GM18951 (cell line): ENCODE measurements at regions not wholly inside any gene's neighbourhood (a gene's known extent, or its start where the extent isn't known, plus 50 kb on each side); places are given as distances from the start of the nearest gene placed in this dataset.
"Not testable (repeated sequence)": the region's sequence is repeated elsewhere in the genome, so short reads cannot be mapped to it uniquely, and the experiment has no call there.

ENCODE experiments used
- POLR2A ChIP-seq: IDR thresholded peaks from 4 replicates; pipeline ENCODE4 v1.6.1; 2011; ENCODE audit warnings: mild to moderate bottlenecking; ENCODE audit not compliant: insufficient read length, insufficient read depth; ENCODE audit errors: extremely low read depth
- in situ Hi-C: fragments of 300-500 bp; cut with MboI; formaldehyde crosslinking; loops from one replicate; pipeline ENCODE4 v1.12.0; 2022; ENCODE audit warnings: low sequenced_read_pairs, mixed read lengths, inconsistent platforms; ENCODE audit not compliant: unreplicated experiment

DNA sequence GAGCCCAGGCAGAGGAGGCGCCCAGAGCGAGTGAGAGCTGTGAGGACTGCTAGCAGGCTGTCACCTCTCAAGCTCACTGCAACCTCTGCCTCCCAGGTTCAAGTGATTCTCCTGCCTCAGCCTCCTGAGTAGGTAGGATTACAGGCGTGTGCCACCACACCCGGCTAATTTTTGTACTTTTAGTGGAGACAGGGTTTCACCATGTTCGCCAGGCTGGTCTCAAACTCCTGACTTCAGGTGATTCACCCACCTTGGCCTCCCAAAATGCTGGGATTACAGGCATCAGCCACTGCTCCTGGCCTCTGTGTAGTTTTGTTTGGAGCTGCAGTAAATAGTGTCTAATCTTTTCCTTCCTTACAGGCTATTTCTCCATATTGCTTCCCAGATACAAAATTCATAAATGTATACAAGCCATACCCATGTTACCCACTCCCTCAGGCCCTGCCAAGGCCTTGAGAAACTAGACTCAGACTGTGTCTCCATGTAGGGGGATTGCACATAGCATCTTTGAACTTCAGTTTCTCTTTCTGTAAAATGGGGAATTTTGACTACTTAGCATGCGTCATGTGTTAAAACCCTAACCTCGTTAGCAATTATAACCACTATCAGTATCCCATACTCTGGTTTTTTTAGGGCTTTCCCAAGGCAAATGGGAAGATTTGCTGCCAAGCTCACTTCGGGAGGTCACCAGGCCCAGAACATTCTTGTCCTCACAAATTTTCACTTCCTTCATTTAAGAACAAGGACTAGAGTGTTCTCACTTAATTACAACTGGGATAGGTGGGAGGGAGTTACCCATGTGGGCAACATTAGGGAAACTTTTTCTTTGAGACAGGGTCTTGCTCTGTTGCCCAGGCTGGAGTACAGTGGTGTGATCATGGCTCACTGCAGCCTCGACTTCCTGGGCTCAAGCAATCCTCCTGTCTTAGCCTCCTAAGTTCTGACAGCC lies 67.3 kb upstream of the DDR1 start:
- no peak for TF ChIP-seq POLR2A
- in situ Hi-C loops = loop anchor here (10.0 kb wide), 1 partner anchor 72 kb away; the partner anchor contains the start of genes FLOT1 and IER3

DNA sequence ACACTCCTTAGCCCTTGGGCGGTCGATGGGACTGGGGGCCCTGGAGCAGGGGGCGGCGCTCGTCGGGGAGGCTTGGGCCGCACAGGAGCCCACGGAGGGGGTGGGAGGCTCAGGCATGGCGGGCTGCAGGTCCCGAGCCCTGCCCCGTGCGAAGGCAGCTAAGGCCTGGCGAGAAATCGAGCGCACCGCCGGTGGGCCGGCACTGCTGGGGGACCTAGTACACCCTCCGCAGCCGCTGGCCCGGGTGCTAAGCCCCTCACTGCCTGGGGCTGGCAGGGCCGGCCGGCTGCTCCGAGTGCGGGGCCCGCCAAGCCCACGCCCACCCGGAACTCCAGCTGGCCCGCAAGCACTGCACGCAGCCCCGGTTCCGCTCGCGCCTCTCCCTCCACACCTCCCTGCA lies 68.0 kb upstream of the DDR1 start:
- in situ Hi-C loops = loop anchor here (10.0 kb wide), 1 partner anchor 71 kb away; the partner anchor contains the start of genes FLOT1 and IER3

- in situ Hi-C loops = loop anchor here (10.0 kb wide), 1 partner anchor 70 kb away; the partner anchor contains the start of genes FLOT1 and IER3
These were observed 69.1 kb upstream of the DDR1 start for GRCh38 chr6:30815041-30815742.

- no peak for TF ChIP-seq POLR2A
- in situ Hi-C loops = loop anchor here (10.0 kb wide), 1 partner anchor 70 kb away; the partner anchor contains the start of genes FLOT1 and IER3
These were observed 69.9 kb upstream of the DDR1 start for GRCh38 chr6:30814146-30815040.

DNA sequence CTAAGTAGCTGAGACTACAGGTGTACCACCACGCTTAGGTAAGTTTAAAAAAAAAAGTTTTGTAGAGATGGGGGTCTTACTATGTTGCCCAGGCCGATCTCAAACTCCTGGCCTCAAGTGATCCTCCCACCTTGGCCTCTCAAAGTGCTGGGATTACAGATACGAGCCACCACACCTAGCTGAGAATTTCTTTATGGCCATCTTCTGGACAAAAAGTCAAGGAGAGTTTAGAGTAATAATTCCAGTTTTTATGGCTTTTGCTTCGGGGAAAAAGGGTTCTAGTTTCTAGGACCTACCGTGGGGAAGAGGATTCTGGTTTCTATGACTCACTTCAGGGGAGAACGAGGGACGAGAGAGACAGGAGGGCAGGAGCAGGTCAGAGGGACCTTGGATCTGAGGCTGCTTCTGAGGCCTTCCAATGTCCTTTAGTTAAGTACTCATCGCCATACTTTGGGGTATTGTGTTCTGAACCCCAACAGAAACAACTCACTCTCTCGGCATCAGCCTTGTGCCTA lies 69.3 kb upstream of the IER3 start:
- in situ Hi-C loops = loop anchor here (10.0 kb wide), 1 partner anchor 69 kb away; the partner anchor contains the start of genes FLOT1 and IER3
- TF ChIP-seq POLR2A = no peak

DNA sequence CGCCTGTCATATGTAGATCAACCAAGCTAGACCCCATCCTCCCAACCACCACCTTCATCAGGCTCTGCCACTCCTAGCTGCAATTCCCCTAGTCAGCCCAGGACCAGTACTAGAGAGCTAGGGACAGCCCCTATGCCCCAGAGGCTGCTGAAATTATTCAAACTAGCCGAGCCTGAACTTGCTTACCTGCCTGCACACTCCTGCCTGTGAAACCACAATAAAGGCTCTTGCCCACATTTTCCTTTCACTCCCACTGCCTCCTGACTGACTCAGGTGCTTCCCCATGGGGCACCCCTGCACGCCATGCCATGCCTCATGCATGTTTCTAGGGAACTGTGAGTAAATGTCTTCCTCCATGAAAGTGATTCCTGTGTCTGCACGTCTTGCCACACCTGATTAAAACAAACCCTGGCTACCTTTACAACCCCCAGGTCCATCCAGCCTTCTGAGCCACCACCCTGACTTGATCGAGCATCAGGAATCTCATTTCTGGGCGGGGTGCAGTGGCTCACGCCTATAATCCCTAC lies 66.5 kb upstream of the IER3 start:
- in situ Hi-C loops = loop anchor here (10.0 kb wide), 1 partner anchor 66 kb away; the partner anchor contains the start of genes FLOT1 and IER3
- TF ChIP-seq POLR2A = no peak

GRCh38 chr6:30807566-30807965 lies 63.2 kb upstream of the IER3 start:
- in situ Hi-C loops = not testable (repeated sequence)

DNA sequence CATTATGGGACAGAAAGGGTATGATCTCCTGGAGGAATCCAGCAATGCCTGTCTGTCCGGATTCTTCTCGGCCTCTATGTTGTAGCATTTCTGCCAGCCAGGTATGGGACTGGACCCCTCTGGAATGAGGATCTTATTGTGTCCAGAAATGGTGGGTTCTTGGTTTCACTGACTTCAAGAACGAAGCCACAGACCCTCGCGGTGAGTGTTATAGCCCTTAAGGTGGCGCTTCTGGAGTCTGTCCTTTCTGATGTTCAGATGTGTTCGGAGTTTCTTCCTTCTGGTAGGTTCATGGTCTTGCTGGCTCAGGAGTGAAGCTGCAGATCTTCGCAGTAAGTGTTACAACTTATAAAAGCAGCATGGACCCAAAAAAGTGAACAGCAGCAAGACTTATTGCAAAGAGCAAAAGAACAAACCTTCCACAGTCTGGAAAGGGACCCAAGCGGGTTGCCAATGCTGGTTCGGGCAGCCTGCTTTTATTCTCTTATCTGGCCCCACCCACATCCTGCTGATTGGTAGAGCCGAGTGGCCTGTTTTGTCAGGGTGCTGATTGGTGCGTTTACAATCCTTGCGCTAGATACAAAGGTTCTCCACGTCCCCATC lies 62.3 kb upstream of the IER3 start:
- in situ Hi-C loops = no loop called here
- no peak for TF ChIP-seq POLR2A

GRCh38 chr6:30804333-30804732 lies 60.0 kb upstream of the IER3 start:
- in situ Hi-C loops = no loop called here
- TF ChIP-seq POLR2A = no peak

- in situ Hi-C loops = no loop called here
- TF ChIP-seq POLR2A = no peak
These were observed 58.4 kb upstream of the IER3 start for GRCh38 chr6:30802731-30803130.

DNA sequence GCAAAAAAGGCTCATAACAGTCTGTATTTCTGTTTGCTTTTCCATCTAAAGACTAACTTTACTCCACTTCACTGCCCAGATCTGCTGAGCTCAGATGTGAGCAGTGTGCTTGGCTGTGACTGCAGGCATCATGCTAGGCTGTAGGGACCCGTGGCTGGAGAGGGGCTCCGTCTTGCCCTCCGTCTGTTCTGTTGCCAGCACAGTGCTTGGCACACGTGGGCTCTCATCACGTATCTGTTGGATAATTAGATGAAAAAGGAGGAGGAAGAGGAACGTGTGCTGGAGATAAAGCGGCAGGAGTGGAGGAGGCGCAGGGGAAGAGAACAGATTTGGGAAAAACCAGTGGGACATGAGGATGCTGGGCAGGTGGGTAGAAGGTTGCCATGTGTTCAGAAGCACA lies 57.6 kb upstream of the IER3 start:
- in situ Hi-C loops = no loop called here
- TF ChIP-seq POLR2A = no peak

DNA sequence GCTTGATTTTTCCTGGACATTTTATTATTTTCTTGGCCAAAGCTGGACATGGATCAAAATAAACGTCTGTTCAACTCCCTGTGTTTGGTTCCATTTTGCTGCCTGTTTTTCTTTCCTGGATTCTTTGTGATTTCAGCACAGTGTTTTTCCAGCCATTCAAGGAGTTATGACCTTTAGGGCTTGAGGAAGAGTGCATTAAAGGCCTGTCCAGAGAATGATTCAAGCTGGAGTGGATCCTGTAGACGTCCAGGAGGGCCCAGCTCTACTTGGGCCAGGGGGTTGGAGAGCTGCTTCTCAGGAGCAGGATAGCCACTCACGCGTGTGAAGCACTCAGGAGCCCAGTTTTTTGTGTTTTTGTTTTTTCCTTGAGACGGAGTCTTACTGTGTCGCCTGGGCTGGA lies 56.5 kb upstream of the IER3 start:
- in situ Hi-C loops = no loop called here
- no peak for TF ChIP-seq POLR2A
